ENCODE measurements at regions not wholly inside any gene's neighbourhood (a gene's known extent, or its start where the extent isn't known, plus 50 kb on each side); places are given as distances from the start of the nearest gene placed in this dataset.

DNA sequence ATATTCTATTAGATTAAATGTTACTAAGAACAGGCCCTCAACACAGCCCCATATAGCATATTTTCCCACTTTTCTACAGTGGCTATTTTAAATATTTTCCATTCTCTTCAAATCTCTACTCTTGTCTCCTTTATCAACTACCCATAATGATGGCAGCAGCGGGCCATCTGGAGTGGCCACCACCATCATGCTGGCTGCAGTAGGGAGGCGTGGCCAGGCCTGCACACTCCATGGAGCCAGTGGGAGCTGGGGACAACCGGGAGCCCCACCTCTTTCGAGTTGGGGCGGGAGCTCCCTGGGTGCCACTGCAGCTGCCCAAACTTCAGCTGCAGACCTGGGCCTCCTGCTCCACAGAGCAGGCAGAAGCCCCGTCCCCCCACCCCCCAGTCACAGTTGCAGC, 98.4 kb upstream of the RANBP6 start:
- TF ChIP-seq, protein P1, sequence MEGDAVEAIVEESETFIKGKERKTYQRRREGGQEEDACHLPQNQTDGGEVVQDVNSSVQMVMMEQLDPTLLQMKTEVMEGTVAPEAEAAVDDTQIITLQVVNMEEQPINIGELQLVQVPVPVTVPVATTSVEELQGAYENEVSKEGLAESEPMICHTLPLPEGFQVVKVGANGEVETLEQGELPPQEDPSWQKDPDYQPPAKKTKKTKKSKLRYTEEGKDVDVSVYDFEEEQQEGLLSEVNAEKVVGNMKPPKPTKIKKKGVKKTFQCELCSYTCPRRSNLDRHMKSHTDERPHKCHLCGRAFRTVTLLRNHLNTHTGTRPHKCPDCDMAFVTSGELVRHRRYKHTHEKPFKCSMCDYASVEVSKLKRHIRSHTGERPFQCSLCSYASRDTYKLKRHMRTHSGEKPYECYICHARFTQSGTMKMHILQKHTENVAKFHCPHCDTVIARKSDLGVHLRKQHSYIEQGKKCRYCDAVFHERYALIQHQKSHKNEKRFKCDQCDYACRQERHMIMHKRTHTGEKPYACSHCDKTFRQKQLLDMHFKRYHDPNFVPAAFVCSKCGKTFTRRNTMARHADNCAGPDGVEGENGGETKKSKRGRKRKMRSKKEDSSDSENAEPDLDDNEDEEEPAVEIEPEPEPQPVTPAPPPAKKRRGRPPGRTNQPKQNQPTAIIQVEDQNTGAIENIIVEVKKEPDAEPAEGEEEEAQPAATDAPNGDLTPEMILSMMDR (conservative IDR thresholded peaks at IDR 0.05; ENCODE audit: low read depth in 2 of 2), result no peak
- TF ChIP-seq EZH2phosphoT487 (IDR thresholded peaks at IDR 0.05; ENCODE audit: unreplicated experiment), result no peak
- TF ChIP-seq POLR2AphosphoS5 (IDR thresholded peaks at IDR 0.05; ENCODE audit: low read depth), result no peak
- no peak for TF ChIP-seq CREB1 (CRISPR knock-in tag; IDR thresholded peaks at IDR 0.05; ENCODE audit: low read depth)
- no peak for TF ChIP-seq EZH2 (IDR thresholded peaks at IDR 0.05; ENCODE audit: low read depth, unreplicated experiment)

Data from GM23338 (cell line).